ENCODE measurements at regions not wholly inside any gene's neighbourhood (a gene's known extent, or its start where the extent isn't known, plus 50 kb on each side); places are given as distances from the start of the nearest gene placed in this dataset.

DNA sequence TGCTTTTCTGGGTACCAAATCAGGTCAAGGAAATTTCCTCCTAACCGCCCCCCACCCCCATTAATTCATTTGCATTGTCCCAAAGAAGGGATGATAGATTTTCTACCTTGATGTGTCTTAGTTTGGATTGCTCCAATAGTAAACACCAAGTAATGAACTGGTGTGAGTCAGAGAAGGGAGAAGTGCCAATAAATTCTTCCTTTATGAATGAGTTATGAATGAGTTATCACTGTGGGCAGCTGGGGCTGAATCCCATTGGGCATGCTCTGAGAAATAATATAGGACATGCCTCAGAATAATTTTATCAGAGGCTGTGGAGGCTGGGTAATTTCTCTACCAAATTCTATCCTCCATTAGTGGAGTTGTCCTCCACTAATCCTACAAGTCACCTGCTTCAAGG lies 277.9 kb upstream of the FLRT2 start:
- H3K36me3 ChIP-seq = no peaks in the 10 kb centered on the region
- TF ChIP-seq POLR2A (IDR thresholded peaks at IDR 0.05) (no peak), EP300 (IDR thresholded peaks at IDR 0.05) (no peak)
- TF ChIP-seq, protein P1, sequence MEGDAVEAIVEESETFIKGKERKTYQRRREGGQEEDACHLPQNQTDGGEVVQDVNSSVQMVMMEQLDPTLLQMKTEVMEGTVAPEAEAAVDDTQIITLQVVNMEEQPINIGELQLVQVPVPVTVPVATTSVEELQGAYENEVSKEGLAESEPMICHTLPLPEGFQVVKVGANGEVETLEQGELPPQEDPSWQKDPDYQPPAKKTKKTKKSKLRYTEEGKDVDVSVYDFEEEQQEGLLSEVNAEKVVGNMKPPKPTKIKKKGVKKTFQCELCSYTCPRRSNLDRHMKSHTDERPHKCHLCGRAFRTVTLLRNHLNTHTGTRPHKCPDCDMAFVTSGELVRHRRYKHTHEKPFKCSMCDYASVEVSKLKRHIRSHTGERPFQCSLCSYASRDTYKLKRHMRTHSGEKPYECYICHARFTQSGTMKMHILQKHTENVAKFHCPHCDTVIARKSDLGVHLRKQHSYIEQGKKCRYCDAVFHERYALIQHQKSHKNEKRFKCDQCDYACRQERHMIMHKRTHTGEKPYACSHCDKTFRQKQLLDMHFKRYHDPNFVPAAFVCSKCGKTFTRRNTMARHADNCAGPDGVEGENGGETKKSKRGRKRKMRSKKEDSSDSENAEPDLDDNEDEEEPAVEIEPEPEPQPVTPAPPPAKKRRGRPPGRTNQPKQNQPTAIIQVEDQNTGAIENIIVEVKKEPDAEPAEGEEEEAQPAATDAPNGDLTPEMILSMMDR (IDR thresholded peaks at IDR 0.05) = no peak
- H3K27me3 ChIP-seq = no peaks in the 10 kb centered on the region
- no peaks in the 10 kb centered on the region for H3K9me3 ChIP-seq
- 86 to 100% (median 89%) methylated on average over 1 of the region's 1 CpG for WGBS, 3 donors
- DNase-seq = no peak
- intact Hi-C loops (cut with DNase I) = no loop called here
- no peaks in the 10 kb centered on the region for H3K4me1 ChIP-seq (ENCODE audit: insufficient read depth)
- no peak overlapping the region for H3K4me3 ChIP-seq
- H3K27ac ChIP-seq = no peak overlapping the region

DNA sequence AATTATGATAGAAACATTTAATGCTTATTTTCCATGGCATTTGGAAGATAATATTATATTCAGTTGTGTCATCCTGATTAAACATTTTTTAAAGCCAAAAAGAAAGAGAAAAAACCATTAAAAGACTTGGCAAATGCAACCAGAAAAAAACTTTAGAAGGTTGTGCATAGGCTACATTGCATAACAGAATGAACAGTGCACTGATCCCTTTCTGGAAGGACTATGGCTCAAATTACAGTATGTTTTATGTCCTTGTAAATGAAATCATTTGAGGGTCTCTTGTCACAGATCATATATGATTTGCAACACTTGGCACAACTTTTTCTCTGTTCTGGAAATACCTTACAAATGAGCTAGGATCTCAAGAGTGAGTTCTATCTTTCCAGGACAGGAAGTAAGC lies 275.2 kb upstream of the FLRT2 start:
- H3K27me3 ChIP-seq = no peaks in the 10 kb centered on the region
- no peak overlapping the region for H3K4me3 ChIP-seq
- no peak overlapping the region for H3K27ac ChIP-seq
- intact Hi-C loops (cut with DNase I) = no loop called here
- DNase-seq = no peak
- H3K4me1 ChIP-seq (ENCODE audit: insufficient read depth) = no peaks in the 10 kb centered on the region
- TF ChIP-seq, protein P1 (IDR thresholded peaks at IDR 0.05) = no peak
- no peak for TF ChIP-seq POLR2A (IDR thresholded peaks at IDR 0.05)
- no peak for TF ChIP-seq EP300 (IDR thresholded peaks at IDR 0.05)
- H3K9me3 ChIP-seq = no peaks in the 10 kb centered on the region
- no peaks in the 10 kb centered on the region for H3K36me3 ChIP-seq

DNA sequence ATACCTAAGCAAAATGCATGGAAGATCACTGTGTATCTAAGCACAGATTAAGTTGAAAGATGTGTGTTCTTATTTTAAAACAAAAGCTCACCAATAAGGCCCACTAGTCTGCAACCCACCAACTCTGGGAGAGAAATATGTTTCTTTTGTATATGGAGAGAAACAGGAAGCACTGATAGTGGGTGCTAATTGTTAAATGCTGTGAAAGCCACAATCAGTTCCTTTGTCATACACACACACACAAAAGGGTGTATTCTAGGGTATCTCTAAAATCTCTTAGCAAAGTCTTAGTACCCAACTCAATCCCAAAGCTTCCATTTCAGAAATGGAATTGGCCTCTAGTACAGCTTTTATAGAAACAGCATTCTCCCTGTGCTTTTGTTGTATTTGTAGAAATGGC lies 272.7 kb upstream of the FLRT2 start:
- intact Hi-C loops (cut with DNase I) = no loop called here
- Histone ChIP-seq H3K36me3 (no peaks in the 10 kb centered on the region), H3K9me3 (no peaks in the 10 kb centered on the region), H3K4me3 (no peak overlapping the region), H3K27ac (no peak overlapping the region), H3K4me1 (ENCODE audit: insufficient read depth) (no peaks in the 10 kb centered on the region), H3K27me3 (no peaks in the 10 kb centered on the region)
- TF ChIP-seq, protein P1 (IDR thresholded peaks at IDR 0.05) = no peak
- TF ChIP-seq POLR2A (IDR thresholded peaks at IDR 0.05) = no peak
- no peak for TF ChIP-seq EP300 (IDR thresholded peaks at IDR 0.05)
- no peak for DNase-seq

DNA sequence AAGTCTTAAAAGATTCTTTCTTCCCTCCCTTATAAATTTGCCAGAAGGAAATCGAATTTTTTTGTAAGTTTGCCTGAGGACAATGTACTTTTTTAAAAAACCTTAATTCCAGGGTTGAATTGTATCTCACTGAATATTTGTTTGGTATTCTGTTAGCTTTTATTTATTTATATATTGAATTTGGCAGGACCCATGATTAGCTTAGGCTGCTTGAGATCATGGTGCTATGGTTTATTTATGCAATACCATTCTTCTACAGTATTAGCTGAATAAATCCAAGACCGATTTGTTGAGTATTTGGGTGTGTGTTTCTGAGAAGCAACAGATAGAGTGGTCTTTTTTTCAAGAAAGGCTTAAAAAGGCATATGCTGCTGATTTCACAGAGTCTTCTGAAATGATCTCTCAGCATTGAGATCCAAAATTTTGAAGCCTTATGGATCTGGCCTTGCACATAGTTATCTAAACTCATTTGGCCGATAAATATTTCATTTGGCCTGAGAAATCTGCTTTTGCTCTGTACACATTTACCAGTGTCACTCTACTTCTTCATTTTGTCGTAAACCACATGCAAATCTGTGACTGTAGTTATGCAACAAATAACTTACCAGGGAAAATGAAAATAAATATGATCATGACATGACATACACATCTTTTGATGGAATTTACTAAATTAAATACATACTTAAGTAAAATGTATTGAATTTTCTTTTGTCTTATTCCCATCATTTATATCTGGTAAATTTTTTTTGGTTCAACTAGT lies 265.8 kb upstream of the FLRT2 start:
- H3K9me3 ChIP-seq = no peaks in the 10 kb centered on the region
- TF ChIP-seq POLR2A (IDR thresholded peaks at IDR 0.05) (no peak), EP300 (IDR thresholded peaks at IDR 0.05) (no peak)
- TF ChIP-seq, protein P1 (IDR thresholded peaks at IDR 0.05) = no peak
- H3K4me1 ChIP-seq (ENCODE audit: insufficient read depth) = no peaks in the 10 kb centered on the region
- 61 to 70% (median 64%) methylated on average over 4 of the region's 4 CpGs for WGBS, 3 donors
- intact Hi-C loops (cut with DNase I) = loop anchor here in 1 of 4 donors (2.0 kb wide), 1 partner anchor 37 kb away; no protein-coding TSS in a partner anchor
- H3K27me3 ChIP-seq = no peaks in the 10 kb centered on the region
- no peak overlapping the region for H3K27ac ChIP-seq
- no peaks in the 10 kb centered on the region for H3K36me3 ChIP-seq
- H3K4me3 ChIP-seq = no peak overlapping the region
- no peak for DNase-seq

Data from ovary (tissue), 7 donors.